Thoracic aorta (tissue), 2 donors: ENCODE measurements at regions not wholly inside any gene's neighbourhood (a gene's known extent, or its start where the extent isn't known, plus 50 kb on each side); places are given as distances from the start of the nearest gene placed in this dataset.
A peak's percentile ranks its signal among the peaks of the same experiment; 100 is the strongest.

Experiments used
- ATAC-seq: fragments of 150-250 bp; one replicate; pipeline ENCODE4 v1.8.0; 2017; ENCODE audit warnings: low read depth; ENCODE audit not compliant: insufficient number of reproducible peaks, low FRiP score
- DNase-seq: peaks from one replicate; pipeline ENCODE4 v3.0.0-alpha.2; 2020; ENCODE audit warnings: low spot score
- H3K27ac ChIP-seq, 2 donors: fragments of 200-600 bp; sonication (generic); 1 replicate in 1 of 2; 2 replicates in 1 of 2; pipeline ENCODE4 v1.5.1; 2016; ENCODE audit warnings: mild to moderate bottlenecking in 2 of 2, moderate library complexity in 2 of 2
- H3K27me3 ChIP-seq: fragments of 200-600 bp; sonication (generic); replicated peaks from 2 replicates; pipeline ENCODE4 v1.6.0; 2016; ENCODE audit warnings: mild to moderate bottlenecking; ENCODE audit not compliant: insufficient read depth
- H3K36me3 ChIP-seq: fragments of 200-600 bp; sonication (generic); one replicate; pipeline ENCODE4 v1.5.1; 2016
- H3K4me1 ChIP-seq, 2 donors: fragments of 200-600 bp; sonication (generic); 1 replicate in 1 of 2; 2 replicates in 1 of 2; pipeline versions ENCODE4 v1.5.1 to v1.6.0; 2016; ENCODE audit warnings: low read depth in 2 of 2, mild to moderate bottlenecking in 1 of 2; ENCODE audit not compliant: control insufficient read depth in 1 of 2
- H3K4me3 ChIP-seq: fragments of 200-600 bp; sonication (generic); 2 replicates; pipeline ENCODE4 v1.5.1; 2016; ENCODE audit warnings: mild to moderate bottlenecking
- H3K9me3 ChIP-seq: fragments of 200-600 bp; sonication (generic); 2 replicates; pipeline ENCODE4 v1.5.1; 2016
- CTCF ChIP-seq: fragments of 200-600 bp; sonication (generic); IDR thresholded peaks from one replicate; pipeline ENCODE4 v1.5.1; 2019; ENCODE audit warnings: antibody characterized with exemption

- Histone ChIP-seq H3K4me1 (peaks cover 0 to 8% of the 10 kb centered on the region in 2 donors), H3K27ac (no peak overlapping the region), H3K27me3 (no peaks in the 10 kb centered on the region), H3K9me3 (no peaks in the 10 kb centered on the region), H3K4me3 (no peak overlapping the region), H3K36me3 (no peaks in the 10 kb centered on the region)
- ATAC-seq (no peak), DNase-seq (no peak)
- TF ChIP-seq CTCF = no peak
Observed at GRCh38 chr6:128598571-128598970, 78.2 kb upstream of the PTPRK start.

- Histone ChIP-seq H3K4me1 (peaks cover 0 to 8% of the 10 kb centered on the region in 2 donors), H3K36me3 (no peaks in the 10 kb centered on the region), H3K27me3 (no peaks in the 10 kb centered on the region), H3K4me3 (no peak overlapping the region), H3K9me3 (no peaks in the 10 kb centered on the region), H3K27ac (no peak overlapping the region)
- ATAC-seq (no peak), DNase-seq (no peak)
- TF ChIP-seq CTCF = no peak
Observed at GRCh38 chr6:128597956-128598355, 77.6 kb upstream of the PTPRK start.

- H3K9me3 ChIP-seq = no peaks in the 10 kb centered on the region
- ATAC-seq (no peak), DNase-seq (no peak)
- no peak for TF ChIP-seq CTCF
- no peak overlapping the region for H3K4me3 ChIP-seq
- no peak overlapping the region for H3K27ac ChIP-seq
- peaks cover 0 to 8% of the 10 kb centered on the region in 2 donors for H3K4me1 ChIP-seq
- H3K36me3 ChIP-seq = no peaks in the 10 kb centered on the region
- H3K27me3 ChIP-seq = no peaks in the 10 kb centered on the region
Observed at GRCh38 chr6:128597004-128597403, 76.6 kb upstream of the PTPRK start.

DNA sequence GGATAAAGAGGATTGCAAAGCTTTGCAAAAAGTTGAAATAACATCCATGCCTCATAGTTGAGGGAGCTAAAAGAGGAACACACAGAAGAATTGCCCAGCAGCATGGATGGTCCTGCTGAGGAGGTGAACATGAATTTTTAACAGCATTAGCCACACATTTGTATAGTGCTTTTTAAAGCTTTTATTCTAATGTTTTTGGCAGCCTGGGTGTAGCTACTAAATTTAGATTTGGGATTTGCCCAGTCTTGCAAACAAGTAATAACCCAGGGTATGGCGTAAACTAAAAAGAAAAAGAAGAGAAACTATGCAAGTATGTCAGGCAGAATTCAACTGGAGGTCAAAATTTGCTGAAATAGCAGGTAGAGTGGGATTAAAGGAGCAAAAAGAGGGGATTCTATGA is 75.1 kb upstream of the PTPRK start:
- no peak for DNase-seq
- no peak for ATAC-seq

GRCh38 chr6:128586095-128586494 is 65.7 kb upstream of the PTPRK start:
- Histone ChIP-seq H3K9me3 (no peaks in the 10 kb centered on the region), H3K36me3 (no peaks in the 10 kb centered on the region), H3K27ac (no peak overlapping the region), H3K27me3 (no peaks in the 10 kb centered on the region), H3K4me3 (no peak overlapping the region), H3K4me1 (no peaks in the 10 kb centered on the region)
- no peak for ATAC-seq
- DNase-seq = no peak
- no peak for TF ChIP-seq CTCF

More for the DNA sequence above, 75.1 kb upstream of the PTPRK start:
- Histone ChIP-seq H3K9me3 (no peaks in the 10 kb centered on the region), H3K27ac (no peak overlapping the region), H3K36me3 (no peaks in the 10 kb centered on the region), H3K4me3 (peak overlapping the region; percentile 9), H3K4me1 (peaks cover 0 to 8% of the 10 kb centered on the region in 2 donors), H3K27me3 (no peaks in the 10 kb centered on the region)
- TF ChIP-seq CTCF = no peak
